ENCODE measurements at regions not wholly inside any gene's neighbourhood (a gene's known extent, or its start where the extent isn't known, plus 50 kb on each side); places are given as distances from the start of the nearest gene placed in this dataset.
"Not testable (repeated sequence)": the region's sequence is repeated elsewhere in the genome, so short reads cannot be mapped to it uniquely, and the experiment has no call there.

DNA sequence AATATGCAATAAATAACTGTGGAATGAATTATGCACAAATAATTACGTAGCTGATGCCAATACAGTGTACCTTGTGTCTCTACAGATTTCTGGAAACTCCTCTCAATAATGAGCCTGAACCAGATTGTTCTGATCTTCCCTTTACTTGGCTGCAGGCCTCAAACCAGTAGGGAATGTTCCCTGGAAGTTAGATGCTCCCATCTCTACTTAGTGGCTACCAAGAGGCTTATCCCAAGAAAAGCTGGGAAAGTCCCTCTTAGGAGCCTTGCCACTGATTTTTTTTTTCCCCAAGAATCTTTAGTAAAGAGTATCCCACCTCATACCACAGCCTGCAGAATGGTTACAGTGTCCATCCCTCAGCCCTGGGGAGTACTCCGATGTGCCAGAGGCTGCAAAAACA is 702.1 kb downstream of the RFPL4B start:
- DNase-seq (ENCODE audit: low spot score): no peak

- no peak for DNase-seq (ENCODE audit: low spot score)
Observed at GRCh38 chr6:113050010-113050858, 703.1 kb downstream of the RFPL4B start.

DNA sequence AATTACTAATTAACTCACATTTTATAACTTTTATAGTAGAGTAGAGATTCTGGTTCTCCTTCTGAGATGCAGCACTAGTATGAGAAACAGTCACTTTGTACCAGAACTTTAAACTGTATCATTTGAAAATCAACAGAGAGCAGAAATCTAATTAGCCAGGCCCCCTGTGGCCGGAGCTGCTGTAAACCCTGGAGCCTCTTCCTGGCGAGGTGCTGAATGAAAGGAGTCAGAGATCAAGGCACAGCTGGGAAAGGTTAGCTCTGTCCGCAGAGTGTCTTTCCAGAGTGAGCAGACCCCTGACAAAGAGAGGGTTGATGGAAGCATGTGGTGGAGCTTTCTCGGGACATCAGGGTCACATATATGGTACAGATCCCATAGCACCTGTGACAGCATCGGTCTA is 703.8 kb downstream of the RFPL4B start:
- DNase-seq (ENCODE audit: low spot score): no peak

DNA sequence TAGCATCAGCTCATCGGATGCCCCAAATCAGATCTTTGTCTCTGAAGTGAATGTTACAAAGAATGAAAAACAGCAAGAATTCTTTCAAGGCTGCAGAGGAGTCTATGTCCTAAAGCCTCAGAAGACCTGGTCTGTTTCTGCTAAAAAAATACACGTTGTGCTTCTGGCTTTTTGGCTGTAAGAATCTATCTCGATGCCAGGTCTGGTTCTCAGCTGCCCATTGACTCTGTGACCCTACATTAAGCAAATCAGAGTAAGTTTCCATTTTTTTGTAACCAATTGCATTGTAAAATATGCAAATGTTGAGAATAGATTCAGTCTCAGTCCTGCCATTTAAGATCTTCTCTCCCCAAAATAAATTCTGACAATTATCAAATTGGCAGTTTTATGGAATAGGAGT is 705.4 kb downstream of the RFPL4B start:
- no peak for DNase-seq (ENCODE audit: low spot score)

DNA sequence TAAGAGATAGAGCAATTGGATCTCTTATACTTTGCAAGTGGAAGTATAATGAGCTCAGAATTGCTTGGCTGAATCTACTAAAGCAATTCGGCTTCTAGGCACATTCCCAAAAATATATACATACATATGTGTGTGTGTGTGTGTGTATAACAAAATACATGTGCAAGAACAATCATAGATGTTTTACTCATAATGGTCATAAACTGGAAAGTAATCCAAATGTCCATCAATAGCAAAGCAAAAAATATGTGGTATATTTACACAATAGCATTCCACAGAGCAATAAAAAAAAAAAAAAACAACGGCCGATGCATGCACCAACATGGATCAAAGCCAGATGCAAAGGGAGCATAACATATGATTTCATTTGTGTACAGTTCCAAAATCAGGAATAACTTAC is 707.9 kb downstream of the RFPL4B start:
- DNase-seq (ENCODE audit: low spot score): no peak

DNA sequence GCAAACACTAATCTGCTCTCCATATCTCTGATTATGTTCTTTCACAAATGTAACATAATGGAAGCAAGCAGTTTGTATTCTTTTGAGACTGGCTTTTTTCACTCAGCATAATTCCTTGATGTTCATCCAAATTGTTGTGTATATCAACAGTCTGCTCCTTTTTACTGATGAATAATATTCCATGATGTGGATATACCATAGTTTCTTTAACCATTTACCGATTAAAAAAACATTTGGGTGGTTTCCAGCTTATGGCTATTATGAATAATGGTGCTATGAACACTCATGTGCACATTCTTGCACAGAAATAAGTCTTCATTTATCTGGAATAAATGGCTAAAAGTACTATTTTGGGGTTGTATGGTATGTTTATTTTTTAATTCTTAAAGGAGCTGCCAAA is 708.9 kb downstream of the RFPL4B start:
- no peak for DNase-seq (ENCODE audit: low spot score)

- DNase-seq (ENCODE audit: low spot score): no peak
Observed at GRCh38 chr6:113057567-113058053, 710.5 kb downstream of the RFPL4B start.

DNA sequence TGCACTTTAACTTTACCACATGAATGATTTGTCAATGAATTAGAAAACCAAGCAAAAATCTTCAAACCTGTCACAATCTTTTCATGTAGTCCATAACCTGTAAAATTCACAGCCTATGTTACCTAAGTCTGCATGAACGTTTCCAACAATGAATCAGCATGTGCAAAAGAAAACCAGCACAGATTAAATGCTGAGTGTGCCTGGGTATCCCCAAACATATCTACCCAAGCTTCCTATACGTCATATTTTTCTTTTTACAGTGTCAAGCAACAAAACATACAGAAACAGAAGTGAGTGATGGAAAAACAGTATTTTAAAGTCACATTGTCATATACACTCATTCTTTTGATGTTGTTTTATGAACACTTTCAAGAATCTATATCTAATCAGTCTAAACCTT is 713.5 kb downstream of the RFPL4B start:
- no peak for DNase-seq (ENCODE audit: low spot score)

- peak; percentile 39 for DNase-seq (ENCODE audit: low spot score)
Observed at GRCh38 chr6:113065611-113066010, 718.5 kb downstream of the RFPL4B start.

DNA sequence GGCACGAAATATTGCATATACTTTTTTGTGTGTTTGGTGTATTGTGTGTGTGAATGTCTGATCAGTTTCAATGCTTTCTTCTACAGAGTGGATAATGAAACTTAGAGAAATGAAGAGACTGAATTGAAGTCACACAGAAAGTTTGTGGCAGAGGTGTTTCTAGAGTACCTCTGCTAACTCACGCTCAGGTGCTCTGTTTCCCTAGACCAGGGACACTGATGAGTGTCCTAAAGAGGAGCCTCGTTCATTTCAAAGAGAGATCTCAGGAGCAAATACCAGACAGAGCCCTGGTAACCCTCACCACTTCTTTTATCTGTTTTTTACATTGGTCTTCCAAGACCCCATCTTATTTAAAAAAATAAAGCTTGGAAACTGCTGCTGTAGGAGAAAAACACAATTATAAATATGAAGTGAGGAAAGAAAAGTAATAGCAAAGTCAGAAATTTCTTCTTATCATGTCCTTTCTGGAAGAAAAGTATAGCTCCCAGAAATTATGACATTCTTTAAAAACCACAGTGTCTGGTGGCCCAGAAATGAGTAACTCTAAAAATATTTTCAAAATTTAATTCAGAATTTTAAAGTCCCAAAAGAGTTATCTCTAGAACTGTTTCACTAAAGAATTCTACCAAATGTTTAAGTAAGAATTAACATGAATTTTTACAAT is 720.6 kb downstream of the RFPL4B start:
- DNase-seq (ENCODE audit: low spot score): no peak

DNA sequence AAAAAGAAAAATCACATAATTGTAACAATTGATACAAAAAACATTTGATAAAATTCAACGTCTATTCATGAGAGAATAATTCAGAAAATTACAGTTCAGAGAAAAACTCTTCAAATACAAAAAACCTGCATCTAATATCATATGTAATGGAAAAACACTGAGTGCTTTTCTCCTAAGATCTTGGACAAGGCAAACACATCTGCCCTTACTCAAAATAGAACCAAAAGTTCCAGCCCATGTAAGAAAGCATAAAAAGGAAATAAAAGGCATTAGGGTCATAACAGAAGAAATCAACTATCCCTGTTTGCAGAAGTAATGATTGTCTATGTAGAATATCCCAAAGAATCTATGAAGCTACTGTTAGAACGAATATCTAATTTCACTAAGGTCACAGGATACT is 721.4 kb downstream of the RFPL4B start:
- DNase-seq (ENCODE audit: low spot score): no peak

- not testable (repeated sequence) for DNase-seq (ENCODE audit: low spot score)
Observed at GRCh38 chr6:113070681-113071080, 723.6 kb downstream of the RFPL4B start.

DNA sequence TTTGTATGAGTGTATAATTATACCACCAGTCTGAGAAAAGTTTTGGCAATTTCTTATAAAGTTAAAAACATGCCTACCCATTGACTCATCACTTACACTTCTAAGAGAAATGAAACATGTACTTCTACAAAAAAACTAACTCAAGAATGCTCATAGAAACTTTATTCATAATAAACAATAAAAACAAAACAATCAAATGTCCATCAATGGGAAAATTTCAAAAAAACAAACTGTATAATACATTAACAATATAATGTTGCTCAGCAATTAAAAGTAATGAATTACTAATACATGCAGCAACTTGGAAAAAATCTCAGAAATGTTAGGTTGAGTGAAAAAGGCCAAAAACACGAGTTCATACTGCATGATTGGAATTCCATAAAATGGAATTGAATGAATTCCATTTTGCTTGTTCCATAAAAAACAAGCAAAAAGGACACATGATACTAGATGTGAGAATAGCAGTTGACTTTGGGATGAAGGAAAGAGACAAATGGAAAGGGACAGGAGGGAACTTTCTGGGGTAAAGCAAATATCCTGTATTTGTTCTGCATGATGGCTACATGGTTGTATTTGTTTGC is 726.6 kb downstream of the RFPL4B start:
- no peak for DNase-seq (ENCODE audit: low spot score)

DNA sequence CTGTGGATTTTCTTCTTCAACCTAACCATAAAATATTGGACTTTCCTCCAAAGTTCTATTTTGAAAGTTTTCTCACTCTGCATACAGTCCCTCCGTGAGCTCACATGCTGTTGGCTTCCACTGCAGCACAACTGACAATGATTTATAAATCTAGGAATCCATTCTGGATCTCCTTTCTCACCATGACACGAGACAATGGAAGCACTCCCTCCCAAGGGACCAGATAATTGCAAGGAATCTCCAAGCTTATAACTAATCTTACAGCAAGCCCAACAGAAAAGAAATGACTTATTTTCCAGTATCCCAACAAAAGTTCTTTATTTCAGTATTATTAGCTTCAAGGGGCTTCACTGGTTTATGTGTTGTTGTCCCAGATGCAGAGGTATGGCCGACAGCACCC is 729.0 kb downstream of the RFPL4B start:
- no peak for DNase-seq (ENCODE audit: low spot score)

DNA sequence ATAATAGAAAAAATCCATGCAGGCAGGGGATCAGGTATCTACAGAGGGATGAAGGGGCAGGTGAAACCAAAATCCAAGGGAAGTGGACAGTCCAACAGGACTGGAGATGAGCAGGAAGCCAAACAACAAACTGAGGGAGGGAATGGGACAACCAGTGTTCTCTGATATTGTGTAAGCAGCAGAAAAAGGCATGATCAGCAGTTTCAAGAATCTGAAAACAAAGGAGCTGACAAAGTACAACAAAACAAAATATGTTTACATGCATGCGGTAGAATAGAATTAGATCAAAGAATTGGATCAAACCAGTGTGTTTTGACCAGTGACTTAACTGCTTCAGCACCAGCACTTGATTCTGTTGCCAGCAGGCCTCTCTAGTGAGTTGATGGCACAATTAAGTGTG is 729.7 kb downstream of the RFPL4B start:
- DNase-seq (ENCODE audit: low spot score): no peak

DNA sequence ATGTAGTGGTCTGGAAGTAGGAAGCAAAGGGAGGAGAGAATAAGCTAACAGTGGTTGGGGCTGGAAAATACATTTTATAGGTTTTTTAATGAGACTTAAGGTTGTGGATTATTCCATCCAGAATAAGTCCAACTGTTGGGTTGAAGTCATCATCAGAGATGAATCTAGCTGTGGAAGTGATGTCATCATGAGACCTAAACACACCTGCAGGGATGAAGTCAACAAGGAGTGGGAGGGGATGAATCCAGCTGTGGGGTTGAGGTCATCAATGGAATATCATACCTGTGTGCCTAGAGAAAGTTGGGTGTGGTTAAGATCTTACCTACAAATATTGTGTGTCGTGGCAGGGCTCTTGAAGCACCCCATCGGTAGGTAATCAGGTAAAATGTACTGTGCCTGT is 730.7 kb downstream of the RFPL4B start:
- no peak for DNase-seq (ENCODE audit: low spot score)

- no peak for DNase-seq (ENCODE audit: low spot score)
Observed at GRCh38 chr6:113078791-113079190, 731.7 kb downstream of the RFPL4B start.

- no peak for DNase-seq (ENCODE audit: low spot score)
Observed at GRCh38 chr6:113082745-113083144, 735.6 kb downstream of the RFPL4B start.

DNA sequence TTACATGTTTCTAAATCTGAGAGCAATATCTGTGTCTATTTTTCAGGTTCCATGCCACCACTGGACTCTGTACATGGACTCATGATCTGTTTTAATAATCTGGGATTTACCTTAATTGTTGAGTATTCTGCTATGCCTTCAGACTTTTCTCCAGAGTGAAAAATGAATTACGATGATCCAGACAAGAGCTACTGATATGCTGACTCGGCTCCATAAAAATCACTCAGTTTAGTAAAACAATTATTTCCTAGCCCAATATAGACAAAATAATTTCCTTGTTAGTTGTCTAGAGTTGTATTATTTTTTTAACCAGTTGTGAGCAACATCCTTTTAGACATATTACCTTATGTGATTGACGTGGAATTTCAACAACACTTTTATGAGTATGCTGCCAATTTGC is 736.8 kb downstream of the RFPL4B start:
- no peak for DNase-seq (ENCODE audit: low spot score)

- no peak for DNase-seq (ENCODE audit: low spot score)
Observed at GRCh38 chr6:113089056-113089455, 741.9 kb downstream of the RFPL4B start.

DNA sequence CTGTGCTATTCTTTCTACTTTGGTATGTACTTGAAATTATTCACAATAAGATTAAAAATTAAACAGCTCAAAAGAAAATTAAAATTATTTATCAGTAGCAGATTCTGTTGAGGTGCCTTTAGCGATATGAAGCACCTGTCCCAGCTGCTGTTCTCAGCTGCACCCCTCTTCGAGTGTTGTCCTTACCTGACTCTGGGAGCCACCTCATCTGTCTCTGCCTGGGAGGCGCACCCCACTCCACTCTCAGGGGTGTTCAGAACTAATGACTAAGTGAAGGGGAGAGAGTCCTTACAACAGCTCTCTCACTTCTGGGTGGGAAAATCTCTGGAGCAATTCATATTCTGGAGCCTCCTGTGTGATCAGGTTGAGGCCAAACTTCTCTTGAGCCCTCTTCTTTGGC is 745.7 kb downstream of the RFPL4B start:
- DNase-seq (ENCODE audit: low spot score): no peak

DNA sequence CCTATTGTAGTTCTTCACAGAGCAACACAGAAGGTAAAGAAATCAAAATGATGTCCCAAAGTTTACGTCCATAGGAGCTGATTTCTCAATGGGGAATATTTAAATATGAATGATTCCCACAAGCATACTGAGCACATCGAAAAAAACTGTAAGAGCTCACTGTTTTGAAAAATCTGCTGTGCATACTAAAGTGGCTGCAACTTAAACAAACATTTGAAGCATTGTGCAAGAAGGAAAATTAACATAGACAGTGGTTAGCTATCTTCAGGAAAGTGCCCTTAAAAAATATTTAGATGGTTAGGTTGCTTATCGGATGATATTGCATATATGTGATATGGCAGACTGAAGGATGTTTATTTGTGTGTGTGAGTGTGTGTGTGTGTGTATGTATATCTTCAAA is 747.6 kb downstream of the RFPL4B start:
- no peak for DNase-seq (ENCODE audit: low spot score)

GRCh38 chr6:113095841-113096240 is 748.7 kb downstream of the RFPL4B start:
- DNase-seq (ENCODE audit: low spot score): no peak
